EH (cell line): ENCODE measurements at regions not wholly inside any gene's neighbourhood (a gene's known extent, or its start where the extent isn't known, plus 50 kb on each side); places are given as distances from the start of the nearest gene placed in this dataset.

Experiments
- DNase-seq: peaks from one replicate; pipeline ENCODE4 v3.0.0-alpha.2; 2015; ENCODE audit warnings: low read depth

DNA sequence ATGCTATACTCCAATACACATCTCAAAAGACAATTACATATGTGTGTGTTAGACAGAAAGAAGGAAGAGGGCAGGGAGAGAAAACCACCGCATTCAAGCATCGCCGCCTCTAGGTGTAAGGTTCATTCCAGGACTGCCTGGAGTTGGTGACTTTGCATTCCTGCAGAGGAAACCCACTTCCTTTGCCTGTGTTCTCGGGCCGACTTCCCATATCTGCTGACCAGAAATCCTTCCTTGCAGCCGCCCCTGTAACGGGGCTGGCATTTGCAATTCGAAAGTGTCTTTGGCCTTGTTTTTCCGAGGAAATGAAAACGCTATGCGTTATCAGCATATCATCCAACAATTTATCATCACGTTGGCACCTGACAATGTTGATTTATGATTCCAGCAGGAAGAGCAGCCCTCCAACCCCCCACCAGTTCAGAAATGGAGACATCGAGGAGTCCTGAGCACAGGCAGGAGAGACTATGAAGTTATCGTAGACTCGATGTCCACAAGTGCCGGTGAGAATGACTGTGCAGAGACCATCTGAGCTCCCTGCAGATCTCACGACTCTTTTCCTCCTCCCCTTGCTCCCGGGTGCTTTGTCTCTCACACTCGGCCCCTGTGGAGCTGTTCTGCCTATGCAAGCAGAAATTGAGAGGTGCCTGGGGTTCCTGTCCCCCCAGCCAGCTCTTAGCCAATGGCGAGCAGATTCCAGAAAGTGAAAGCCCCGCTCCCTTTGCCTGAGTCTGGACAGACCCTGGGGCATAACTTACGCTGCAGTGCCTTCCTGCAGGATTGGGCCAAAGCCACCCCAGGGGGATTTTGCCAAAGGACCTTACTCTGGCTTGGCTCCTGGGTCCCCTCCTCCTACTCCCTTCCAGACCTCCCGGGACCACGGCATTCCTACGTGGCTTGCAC lies 68.9 kb upstream of the FOXK1 start:
- peak; percentile 50 for DNase-seq

DNA sequence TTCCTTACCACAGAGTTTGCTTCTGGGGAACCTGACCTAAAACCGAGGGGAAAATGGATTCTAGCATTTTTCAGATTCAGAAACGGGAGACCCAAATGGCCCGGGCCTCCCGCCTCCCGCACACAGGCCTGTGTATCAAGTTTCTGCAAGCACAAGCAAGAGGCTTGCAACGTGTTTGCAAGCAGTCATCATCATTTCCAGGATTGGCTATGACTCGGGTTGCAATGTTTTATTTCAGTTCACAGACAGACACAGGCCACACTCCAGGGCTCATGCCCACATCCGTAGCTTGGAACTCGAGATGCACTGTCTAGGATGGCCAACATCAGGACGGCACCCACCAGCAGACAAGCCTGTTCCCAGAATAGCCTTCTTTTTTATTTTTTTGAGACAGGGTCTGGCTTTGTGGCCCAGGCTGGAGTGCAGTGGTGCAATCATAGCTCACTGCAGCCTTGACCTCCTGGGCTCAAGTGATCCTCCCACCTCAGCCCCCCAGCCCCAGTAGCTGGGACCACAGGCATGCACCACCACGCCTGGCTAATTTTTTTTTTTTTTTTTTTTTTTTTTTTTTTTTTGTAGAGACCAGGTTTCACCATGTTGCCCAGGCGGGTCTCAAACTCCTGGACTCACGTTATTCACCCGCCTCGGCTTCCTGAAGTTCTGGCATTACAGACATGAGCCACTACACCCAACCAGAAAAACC lies 68.1 kb upstream of the FOXK1 start:
- peak; percentile 79 for DNase-seq

DNA sequence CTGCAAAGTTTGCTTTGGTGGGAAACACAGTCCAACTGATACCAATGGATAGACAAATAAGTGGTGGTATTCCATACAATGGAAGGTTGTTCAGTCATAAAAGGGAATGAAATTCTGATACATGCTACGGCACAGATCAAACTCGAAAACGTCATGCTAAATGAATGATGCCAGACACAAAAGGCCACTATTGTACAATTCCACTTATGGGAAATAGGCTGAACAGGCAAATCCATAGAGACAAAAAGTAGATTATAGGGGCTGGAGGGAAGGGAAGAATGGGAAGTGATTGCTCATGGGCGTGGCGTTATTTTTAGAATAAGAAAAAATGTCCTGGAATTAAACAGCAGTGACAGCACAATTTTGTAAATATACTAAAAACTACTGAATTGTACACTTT lies 66.0 kb upstream of the FOXK1 start:
- DNase-seq = no peak

DNA sequence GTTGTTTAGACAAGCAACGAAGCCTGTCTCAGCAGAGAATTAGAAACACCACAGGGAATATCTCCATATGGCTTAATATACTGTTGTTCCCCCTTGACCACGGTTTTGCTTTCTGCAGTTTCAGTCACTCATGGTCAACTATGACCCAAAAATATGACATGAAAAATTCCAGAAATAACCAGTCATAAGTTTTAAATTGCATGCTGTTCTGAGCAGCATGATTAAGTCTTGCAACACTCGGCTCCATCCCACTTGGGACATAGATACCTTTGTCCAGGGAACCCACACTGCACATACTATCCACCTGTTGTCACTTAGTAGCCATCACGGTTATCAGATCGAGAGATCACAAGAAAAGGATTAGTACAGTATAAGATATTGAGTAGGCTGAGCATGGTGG lies 60.7 kb upstream of the FOXK1 start:
- peak; percentile 27 for DNase-seq

DNA sequence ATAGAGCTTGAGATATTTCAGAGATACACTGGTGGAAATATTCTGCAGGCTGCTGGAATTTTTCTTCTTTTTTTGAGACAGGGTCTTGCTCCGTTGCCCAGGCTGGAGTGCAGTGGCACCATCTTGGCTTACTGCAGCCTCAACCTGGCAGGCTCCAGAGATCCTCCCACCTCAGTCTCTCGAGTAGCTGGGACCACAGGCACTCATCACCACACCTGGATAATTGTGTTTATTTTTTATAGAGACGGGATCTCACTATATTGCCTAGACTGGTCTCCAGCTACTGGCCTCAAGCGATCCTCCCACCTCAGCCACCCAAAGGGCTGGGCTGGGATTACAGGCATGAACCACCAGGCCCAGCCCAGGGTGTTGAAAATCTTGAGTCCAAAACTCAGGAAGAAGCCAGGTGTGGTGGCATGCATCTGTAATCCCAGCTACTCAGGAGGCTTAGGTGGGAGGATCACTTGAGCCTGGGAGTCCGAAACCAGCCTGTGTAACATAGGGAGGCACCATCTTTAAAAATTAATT lies 55.7 kb upstream of the FOXK1 start:
- DNase-seq = no peak

DNA sequence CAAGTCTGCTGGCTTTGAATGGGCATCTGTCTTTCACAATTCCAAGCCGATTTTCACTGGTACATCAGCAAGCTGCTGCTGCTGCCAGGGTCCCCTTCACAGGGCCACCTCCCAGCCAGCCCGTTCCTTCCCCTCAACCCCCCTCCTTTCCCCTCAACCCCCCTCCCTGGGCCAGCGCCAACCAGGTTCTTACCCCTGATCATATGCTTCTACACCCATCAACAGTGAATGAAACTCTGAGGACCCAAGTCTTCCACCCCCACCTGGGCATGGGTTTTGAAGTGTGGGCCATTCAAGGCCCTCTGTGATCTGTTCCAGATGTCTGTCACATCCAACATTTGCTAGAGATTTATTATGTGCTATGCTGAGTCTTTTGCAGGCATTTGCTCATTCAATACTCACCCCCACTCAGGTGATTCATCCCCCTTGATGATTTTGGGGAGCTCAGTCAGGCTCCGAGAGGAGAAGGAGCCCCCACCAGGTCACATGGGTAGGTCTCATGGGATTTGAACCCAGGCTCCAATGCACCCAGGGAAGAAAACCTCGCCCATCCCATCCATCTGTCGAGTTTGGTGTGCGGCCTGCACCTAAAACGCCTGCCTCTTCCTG lies 52.7 kb upstream of the FOXK1 start:
- no peak for DNase-seq

DNA sequence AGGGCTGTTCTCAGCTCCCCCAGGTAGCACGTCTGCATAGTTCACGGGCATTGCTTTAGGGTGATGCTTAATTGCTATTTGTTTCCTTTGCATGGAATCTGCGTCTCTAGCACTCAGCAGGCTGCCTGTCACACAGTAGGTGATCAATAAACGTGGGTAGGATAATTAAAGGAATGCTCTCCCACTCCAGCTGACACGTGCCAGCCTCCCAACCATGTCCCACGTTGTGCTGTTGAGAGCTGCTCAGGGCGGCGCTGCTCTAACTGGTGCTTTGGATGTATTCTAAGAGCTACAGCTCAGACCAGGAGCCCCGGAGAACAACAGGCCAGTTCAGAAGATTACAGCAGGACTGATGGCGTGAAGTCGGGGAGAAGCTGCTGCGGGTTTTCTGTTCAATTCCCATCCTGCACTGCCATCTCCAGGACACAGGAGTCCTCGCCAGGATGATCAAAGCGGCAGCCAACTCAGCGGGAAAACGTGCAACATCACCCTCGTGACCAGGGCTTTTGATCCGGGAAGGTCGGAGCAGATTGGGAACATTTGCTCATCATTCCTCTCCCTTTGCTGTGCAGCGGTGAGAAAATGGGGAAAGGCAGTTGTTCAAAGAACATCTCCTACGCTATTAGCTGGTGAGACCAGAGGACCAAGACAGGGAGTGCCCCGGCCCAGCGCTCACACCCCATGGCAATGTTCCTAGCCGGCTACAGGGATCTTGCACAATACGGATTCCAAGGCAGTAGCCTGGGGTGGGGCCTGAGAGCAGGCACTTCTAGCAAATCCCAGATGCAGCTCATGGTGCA lies 50.5 kb upstream of the FOXK1 start:
- peak; percentile 92 for DNase-seq
